ENCODE measurements at regions not wholly inside any gene's neighbourhood (a gene's known extent, or its start where the extent isn't known, plus 50 kb on each side); places are given as distances from the start of the nearest gene placed in this dataset.

DNA sequence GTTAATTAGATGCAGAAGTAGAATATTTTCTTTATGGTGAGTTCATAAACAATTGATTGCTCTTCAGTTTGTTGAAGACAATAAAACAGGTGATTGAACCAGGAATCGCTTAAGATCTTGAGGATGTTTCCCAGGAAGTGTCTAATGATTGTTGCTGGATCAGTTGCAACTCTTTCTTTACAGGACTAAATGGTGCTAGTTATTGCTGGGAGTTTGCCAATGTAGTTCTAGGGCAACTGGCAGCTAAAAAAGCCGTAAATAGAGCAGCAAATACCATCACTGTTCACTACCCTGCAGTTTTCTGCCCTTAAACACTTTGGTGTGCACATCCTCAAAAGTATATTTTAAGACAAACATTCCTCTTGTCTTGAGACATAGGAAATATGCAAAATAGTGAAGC is 119.2 kb upstream of the ANK3 start:
- TF ChIP-seq POLR2A (IDR thresholded peaks at IDR 0.05): no peak
- TF ChIP-seq, protein P1, sequence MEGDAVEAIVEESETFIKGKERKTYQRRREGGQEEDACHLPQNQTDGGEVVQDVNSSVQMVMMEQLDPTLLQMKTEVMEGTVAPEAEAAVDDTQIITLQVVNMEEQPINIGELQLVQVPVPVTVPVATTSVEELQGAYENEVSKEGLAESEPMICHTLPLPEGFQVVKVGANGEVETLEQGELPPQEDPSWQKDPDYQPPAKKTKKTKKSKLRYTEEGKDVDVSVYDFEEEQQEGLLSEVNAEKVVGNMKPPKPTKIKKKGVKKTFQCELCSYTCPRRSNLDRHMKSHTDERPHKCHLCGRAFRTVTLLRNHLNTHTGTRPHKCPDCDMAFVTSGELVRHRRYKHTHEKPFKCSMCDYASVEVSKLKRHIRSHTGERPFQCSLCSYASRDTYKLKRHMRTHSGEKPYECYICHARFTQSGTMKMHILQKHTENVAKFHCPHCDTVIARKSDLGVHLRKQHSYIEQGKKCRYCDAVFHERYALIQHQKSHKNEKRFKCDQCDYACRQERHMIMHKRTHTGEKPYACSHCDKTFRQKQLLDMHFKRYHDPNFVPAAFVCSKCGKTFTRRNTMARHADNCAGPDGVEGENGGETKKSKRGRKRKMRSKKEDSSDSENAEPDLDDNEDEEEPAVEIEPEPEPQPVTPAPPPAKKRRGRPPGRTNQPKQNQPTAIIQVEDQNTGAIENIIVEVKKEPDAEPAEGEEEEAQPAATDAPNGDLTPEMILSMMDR (IDR thresholded peaks at IDR 0.05): no peak

Data from lower leg skin (tissue), 3 donors.